GM21528 (cell line): ENCODE measurements at regions not wholly inside any gene's neighbourhood (a gene's known extent, or its start where the extent isn't known, plus 50 kb on each side); places are given as distances from the start of the nearest gene placed in this dataset.

Source experiments
- ATAC-seq: cut with Tn5 transposase; IDR thresholded peaks from one replicate; pipeline ENCODE4 v1.9.1; 2021; ENCODE audit warnings: mild to moderate bottlenecking, moderate library complexity; ENCODE audit not compliant: unreplicated experiment, low FRiP score

- ATAC-seq = no peak
Observed at GRCh38 chr13:24042710-24043440, 117.6 kb upstream of the SPATA13 start.

GRCh38 chr13:24043590-24044350 is 116.8 kb upstream of the SPATA13 start:
- ATAC-seq = no peak

GRCh38 chr13:24045597-24045996 is 114.9 kb upstream of the SPATA13 start:
- no peak for ATAC-seq

GRCh38 chr13:24050292-24050711 is 110.2 kb upstream of the SPATA13 start:
- ATAC-seq = no peak

- no peak for ATAC-seq
Observed at GRCh38 chr13:24050796-24051715, 109.5 kb upstream of the SPATA13 start.

GRCh38 chr13:24052547-24053518 is 107.7 kb upstream of the SPATA13 start:
- ATAC-seq = no peak

- ATAC-seq = peak; percentile 87
Observed at GRCh38 chr13:24053519-24054251, 106.8 kb upstream of the SPATA13 start.

GRCh38 chr13:24056616-24057137 is 103.8 kb upstream of the SPATA13 start:
- ATAC-seq = no peak

- ATAC-seq = no peak
Observed at GRCh38 chr13:24060993-24061392, 99.5 kb upstream of the SPATA13 start.

- ATAC-seq = no peak
Observed at GRCh38 chr13:24063281-24063877, 97.1 kb upstream of the SPATA13 start.

- ATAC-seq = no peak
Observed at GRCh38 chr13:24064371-24064770, 96.1 kb upstream of the SPATA13 start.

- ATAC-seq = no peak
Observed at GRCh38 chr13:24065176-24065575, 95.3 kb upstream of the SPATA13 start.

GRCh38 chr13:24066405-24067295 is 93.9 kb upstream of the SPATA13 start:
- no peak for ATAC-seq

- no peak for ATAC-seq
Observed at GRCh38 chr13:24068472-24068871, 92.0 kb upstream of the SPATA13 start.

GRCh38 chr13:24071016-24071415 is 89.5 kb upstream of the SPATA13 start:
- no peak for ATAC-seq

GRCh38 chr13:24071423-24072075 is 89.0 kb upstream of the SPATA13 start:
- no peak for ATAC-seq

- ATAC-seq = no peak
Observed at GRCh38 chr13:24073657-24074056, 86.9 kb upstream of the SPATA13 start.
